ENCODE measurements at regions not wholly inside any gene's neighbourhood (a gene's known extent, or its start where the extent isn't known, plus 50 kb on each side); places are given as distances from the start of the nearest gene placed in this dataset.

GRCh38 chr4:133347409-133347808 lies 198.3 kb downstream of the PCDH10 start:
- Histone ChIP-seq H3K4me2 (ENCODE audit: low read depth, low read length) (no peak overlapping the region), H4K8ac (ENCODE audit: low read depth in 2 of 2, low read length in 2 of 2) (no peak overlapping the region), H2AFZ (replicated peaks; ENCODE audit: low read length, poor library complexity) (no peak overlapping the region), H3K27me3 (ENCODE audit: control insufficient read depth, insufficient read depth, low read length) (no peaks in the 10 kb centered on the region), H2AK9ac (replicated peaks; ENCODE audit: low read depth, low read length, poor library complexity) (no peak overlapping the region), H3K27ac (ENCODE audit: insufficient read depth, low read length) (no peak overlapping the region), H2BK120ac (ENCODE audit: low read depth, low read length) (no peak overlapping the region), H3K36me3 (ENCODE audit: control insufficient read depth, insufficient read depth, low read length) (no peaks in the 10 kb centered on the region), H3K9me3 (ENCODE audit: control insufficient read depth, insufficient read depth, low read length) (peaks cover 2% of the 10 kb centered on the region; the same call in 1 of the 2 replicates), H4K20me1 (ENCODE audit: insufficient read depth, low read length) (no peaks in the 10 kb centered on the region), H3K9me1 (ENCODE audit: insufficient read depth, low read length) (no peaks in the 10 kb centered on the region), H3K79me1 (ENCODE audit: low read depth in 1 of 2, low read length in 2 of 2) (no peaks in the 10 kb centered on the region), H3K14ac (replicated peaks; ENCODE audit: low read depth, low read length) (no peak overlapping the region), H3K23ac (ENCODE audit: low read depth, low read length) (no peak overlapping the region), H4K5ac (ENCODE audit: low read depth, low read length) (no peak overlapping the region), H3K56ac (ENCODE audit: extremely low read depth, insufficient read depth, low read length) (no peak overlapping the region), H3K18ac (ENCODE audit: low read depth, low read length) (no peak overlapping the region), H2BK15ac (ENCODE audit: low read depth, low read length) (no peak overlapping the region), H3K4ac (ENCODE audit: low read depth, low read length) (no peak overlapping the region), H2BK5ac (ENCODE audit: low read depth, low read length, poor library complexity, severe bottlenecking) (no peak overlapping the region), H2BK20ac (ENCODE audit: low read depth, low read length) (no peak overlapping the region), H2AK5ac (ENCODE audit: low read depth, low read length) (no peak overlapping the region), H3K9ac (ENCODE audit: low read depth, low read length) (no peak overlapping the region), H4K91ac (ENCODE audit: insufficient read depth, low read depth, low read length) (no peak overlapping the region), H3K4me3 (ENCODE audit: insufficient read depth, low read depth, low read length) (no peak overlapping the region), H3K4me1 (ENCODE audit: control insufficient read depth, insufficient read depth, low read length) (no peaks in the 10 kb centered on the region)
- DNase-seq: no peak
- POLR2A ChIA-PET (ENCODE audit: unreplicated experiment): no interaction called here
- no peak for TF ChIP-seq NFE2L2 (IDR thresholded peaks at IDR 0.05; ENCODE audit: low read depth, low read length)
- no peak for TF ChIP-seq CTCF (conservative IDR thresholded peaks at IDR 0.05; ENCODE audit: low read depth, low read length)
- no peak for TF ChIP-seq MXI1 (IDR thresholded peaks at IDR 0.05; ENCODE audit: borderline replicate concordance, low read depth, low read length)
- no peak for TF ChIP-seq BHLHE40 (IDR thresholded peaks at IDR 0.05; ENCODE audit: low read depth, low read length)
- TF ChIP-seq RFX5 (IDR thresholded peaks at IDR 0.05; ENCODE audit: low read depth, low read length): no peak
- no peak for TF ChIP-seq RAD21 (IDR thresholded peaks at IDR 0.05; ENCODE audit: low read length)
- intact Hi-C loops (cut with micrococcal nuclease) (no loop called here), in situ Hi-C loops (cut with MboI; ENCODE audit: low sequenced_read_pairs) (no loop called here), dilution Hi-C loops (cut with HindIII; ENCODE audit: low sequenced_read_pairs, unreplicated experiment) (no loop called here)
- no CpG with 5 or more reads among the region's 1 CpG for WGBS, 2 experiments (ENCODE audit: extremely low coverage in 2 of 2, insufficient read length in 1 of 2)
- CTCF ChIA-PET: no interaction called here
- no peak for ATAC-seq (ENCODE audit: low read depth)
- no TSS peak for BruUV-seq (replicated peaks)

All from IMR-90 (cell line).